SK-N-MC (cell line): ENCODE measurements at regions not wholly inside any gene's neighbourhood (a gene's known extent, or its start where the extent isn't known, plus 50 kb on each side); places are given as distances from the start of the nearest gene placed in this dataset.

Source experiments
- EZH2 ChIP-seq: fragments of 200-600 bp; sonication (generic); IDR thresholded peaks from one replicate; pipeline ENCODE4 v1.6.1; 2017; ENCODE audit warnings: antibody characterized with exemption
- POLR2AphosphoS5 ChIP-seq: IDR thresholded peaks from 2 replicates; pipeline ENCODE4 v1.6.1; 2012; ENCODE audit warnings: mild to moderate bottlenecking, low read depth, low read length, borderline replicate concordance

DNA sequence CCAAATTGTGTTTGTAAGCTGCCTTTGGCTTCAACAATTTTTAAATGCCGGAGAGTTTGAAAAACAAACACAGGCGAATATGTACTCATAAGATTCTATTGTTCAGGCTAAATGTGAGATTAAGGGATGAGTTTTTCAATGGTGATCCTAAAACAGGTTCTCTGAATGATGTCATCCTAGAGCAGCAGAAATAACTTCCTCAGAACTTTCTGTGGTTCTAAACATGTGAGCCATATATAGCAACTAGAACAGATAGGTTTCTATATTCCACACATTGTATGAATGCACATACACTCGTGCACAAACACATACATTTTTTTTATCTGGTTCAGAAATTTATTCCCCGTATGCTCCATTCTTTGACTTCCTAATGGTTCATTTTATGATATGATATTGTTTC, 1352.2 kb downstream of the CDH8 start:
- TF ChIP-seq EZH2 (no peak), POLR2AphosphoS5 (no peak)
